ENCODE measurements at regions not wholly inside any gene's neighbourhood (a gene's known extent, or its start where the extent isn't known, plus 50 kb on each side); places are given as distances from the start of the nearest gene placed in this dataset.

- no peak overlapping the region for H3K27ac ChIP-seq (ENCODE audit: low read depth, low read length)
- H2BK12ac ChIP-seq (ENCODE audit: low read length) = no peak overlapping the region
- H2BK120ac ChIP-seq (ENCODE audit: insufficient read depth, low read length, poor library complexity) = no peak overlapping the region
- H4K12ac ChIP-seq (ENCODE audit: low read depth, low read length) = no peak overlapping the region
- no peaks in the 10 kb centered on the region for H3K4me1 ChIP-seq (ENCODE audit: control insufficient read depth in 1 of 2, insufficient read depth in 2 of 2, low read length in 2 of 2)
- H2BK5ac ChIP-seq (ENCODE audit: low read depth, low read length, poor library complexity) = no peak overlapping the region
- no peak overlapping the region for H4K91ac ChIP-seq (ENCODE audit: low read depth, low read length)
- no peak overlapping the region for H3K18ac ChIP-seq (ENCODE audit: low read length)
- H3K4me2 ChIP-seq (ENCODE audit: low read length) = no peak overlapping the region
- no peak overlapping the region for H3K4ac ChIP-seq (ENCODE audit: low read depth, low read length)
- DNase-seq = no peak
- H3K27me3 ChIP-seq (ENCODE audit: insufficient read depth, low read length) = no peaks in the 10 kb centered on the region
- H3K14ac ChIP-seq (ENCODE audit: low read length) = no peak overlapping the region
- H3K9ac ChIP-seq (ENCODE audit: low read length) = no peak overlapping the region
- H2AK5ac ChIP-seq (ENCODE audit: low read length) = no peak overlapping the region
- WGBS (ENCODE audit: extremely low coverage, insufficient coverage, insufficient read length) = no CpG with 5 or more reads among the region's 1 CpG
- H3K79me2 ChIP-seq (ENCODE audit: control insufficient read depth, insufficient read depth, low read length, poor library complexity) = no peaks in the 10 kb centered on the region
- no peaks in the 10 kb centered on the region for H3K79me1 ChIP-seq (ENCODE audit: low read length)
- no peaks in the 10 kb centered on the region for H3K9me3 ChIP-seq (ENCODE audit: insufficient read depth, low read depth, low read length)
- no peaks in the 10 kb centered on the region for H3K36me3 ChIP-seq (ENCODE audit: control insufficient read depth in 1 of 2, insufficient read depth in 2 of 2, low read length in 2 of 2)
- H3K4me3 ChIP-seq (ENCODE audit: low read depth, low read length) = no peak overlapping the region
- no peak overlapping the region for H2AFZ ChIP-seq (ENCODE audit: insufficient read depth, low read length, poor library complexity)
- H3K23ac ChIP-seq (ENCODE audit: low read length) = no peak overlapping the region
- no peak overlapping the region for H4K8ac ChIP-seq (ENCODE audit: low read depth, low read length)
Observed at GRCh38 chr1:102472520-102472919, 475.8 kb upstream of the OLFM3 start.

GRCh38 chr1:102470767-102471166, 474.0 kb upstream of the OLFM3 start:
- Histone ChIP-seq H3K14ac (ENCODE audit: low read length) (no peak overlapping the region), H2BK12ac (ENCODE audit: low read length) (no peak overlapping the region), H2BK120ac (ENCODE audit: insufficient read depth, low read length, poor library complexity) (no peak overlapping the region), H3K4me2 (ENCODE audit: low read length) (no peak overlapping the region), H3K36me3 (ENCODE audit: control insufficient read depth in 1 of 2, insufficient read depth in 2 of 2, low read length in 2 of 2) (no peaks in the 10 kb centered on the region), H4K91ac (ENCODE audit: low read depth, low read length) (no peak overlapping the region), H2AFZ (ENCODE audit: insufficient read depth, low read length, poor library complexity) (no peak overlapping the region), H3K27ac (ENCODE audit: low read depth, low read length) (no peak overlapping the region), H3K4ac (ENCODE audit: low read depth, low read length) (no peak overlapping the region), H2AK5ac (ENCODE audit: low read length) (no peak overlapping the region), H3K18ac (ENCODE audit: low read length) (no peak overlapping the region), H3K4me3 (ENCODE audit: low read depth, low read length) (no peak overlapping the region), H3K4me1 (ENCODE audit: control insufficient read depth in 1 of 2, insufficient read depth in 2 of 2, low read length in 2 of 2) (no peaks in the 10 kb centered on the region), H3K27me3 (ENCODE audit: insufficient read depth, low read length) (no peaks in the 10 kb centered on the region), H3K9me3 (ENCODE audit: insufficient read depth, low read depth, low read length) (no peaks in the 10 kb centered on the region), H3K79me1 (ENCODE audit: low read length) (no peaks in the 10 kb centered on the region), H2BK5ac (ENCODE audit: low read depth, low read length, poor library complexity) (no peak overlapping the region), H3K9ac (ENCODE audit: low read length) (no peak overlapping the region), H3K79me2 (ENCODE audit: control insufficient read depth, insufficient read depth, low read length, poor library complexity) (no peaks in the 10 kb centered on the region), H3K23ac (ENCODE audit: low read length) (no peak overlapping the region), H4K8ac (ENCODE audit: low read depth, low read length) (no peak overlapping the region), H4K12ac (ENCODE audit: low read depth, low read length) (no peak overlapping the region)
- DNase-seq = no peak
- WGBS (ENCODE audit: extremely low coverage, insufficient coverage, insufficient read length) = no CpG with 5 or more reads among the region's 2 CpGs

- Histone ChIP-seq H3K23ac (ENCODE audit: low read length) (no peak overlapping the region), H3K9me3 (ENCODE audit: insufficient read depth, low read depth, low read length) (no peaks in the 10 kb centered on the region), H2BK12ac (ENCODE audit: low read length) (no peak overlapping the region)
Observed at GRCh38 chr1:102466487-102466886, 469.8 kb upstream of the OLFM3 start.

GRCh38 chr1:102463328-102463727, 466.6 kb upstream of the OLFM3 start:
- Histone ChIP-seq H3K9ac (ENCODE audit: low read length) (no peak overlapping the region), H4K12ac (ENCODE audit: low read depth, low read length) (no peak overlapping the region), H3K4me1 (ENCODE audit: control insufficient read depth in 1 of 2, insufficient read depth in 2 of 2, low read length in 2 of 2) (no peaks in the 10 kb centered on the region), H3K4me2 (ENCODE audit: low read length) (no peak overlapping the region), H3K23ac (ENCODE audit: low read length) (no peak overlapping the region), H2BK5ac (ENCODE audit: low read depth, low read length, poor library complexity) (no peak overlapping the region), H4K91ac (ENCODE audit: low read depth, low read length) (no peak overlapping the region), H3K27ac (ENCODE audit: low read depth, low read length) (no peak overlapping the region), H3K79me2 (ENCODE audit: control insufficient read depth, insufficient read depth, low read length, poor library complexity) (no peaks in the 10 kb centered on the region), H2AFZ (ENCODE audit: insufficient read depth, low read length, poor library complexity) (no peak overlapping the region), H3K79me1 (ENCODE audit: low read length) (no peaks in the 10 kb centered on the region), H3K4me3 (ENCODE audit: low read depth, low read length) (no peak overlapping the region), H3K36me3 (ENCODE audit: control insufficient read depth in 1 of 2, insufficient read depth in 2 of 2, low read length in 2 of 2) (no peaks in the 10 kb centered on the region), H2AK5ac (ENCODE audit: low read length) (no peak overlapping the region), H3K4ac (ENCODE audit: low read depth, low read length) (no peak overlapping the region), H3K14ac (ENCODE audit: low read length) (no peak overlapping the region), H4K8ac (ENCODE audit: low read depth, low read length) (no peak overlapping the region), H2BK120ac (ENCODE audit: insufficient read depth, low read length, poor library complexity) (no peak overlapping the region), H3K18ac (ENCODE audit: low read length) (no peak overlapping the region), H3K27me3 (ENCODE audit: insufficient read depth, low read length) (no peaks in the 10 kb centered on the region), H3K9me3 (ENCODE audit: insufficient read depth, low read depth, low read length) (no peaks in the 10 kb centered on the region), H2BK12ac (ENCODE audit: low read length) (no peak overlapping the region)
- DNase-seq = no peak
- WGBS (ENCODE audit: extremely low coverage, insufficient coverage, insufficient read length) = no CpG with 5 or more reads among the region's 2 CpGs

More at GRCh38 chr1:102466487-102466886, 469.8 kb upstream of the OLFM3 start:
- Histone ChIP-seq H4K12ac (ENCODE audit: low read depth, low read length) (no peak overlapping the region), H3K36me3 (ENCODE audit: control insufficient read depth in 1 of 2, insufficient read depth in 2 of 2, low read length in 2 of 2) (no peaks in the 10 kb centered on the region), H3K79me2 (ENCODE audit: control insufficient read depth, insufficient read depth, low read length, poor library complexity) (no peaks in the 10 kb centered on the region), H3K4me3 (ENCODE audit: low read depth, low read length) (no peak overlapping the region), H4K8ac (ENCODE audit: low read depth, low read length) (no peak overlapping the region), H3K27me3 (ENCODE audit: insufficient read depth, low read length) (no peaks in the 10 kb centered on the region), H3K4ac (ENCODE audit: low read depth, low read length) (no peak overlapping the region), H4K91ac (ENCODE audit: low read depth, low read length) (no peak overlapping the region), H2BK5ac (ENCODE audit: low read depth, low read length, poor library complexity) (no peak overlapping the region), H3K9ac (ENCODE audit: low read length) (no peak overlapping the region), H3K4me1 (ENCODE audit: control insufficient read depth in 1 of 2, insufficient read depth in 2 of 2, low read length in 2 of 2) (no peaks in the 10 kb centered on the region), H3K14ac (ENCODE audit: low read length) (no peak overlapping the region), H3K27ac (ENCODE audit: low read depth, low read length) (no peak overlapping the region), H3K4me2 (ENCODE audit: low read length) (no peak overlapping the region), H2AK5ac (ENCODE audit: low read length) (no peak overlapping the region), H3K79me1 (ENCODE audit: low read length) (no peaks in the 10 kb centered on the region), H3K18ac (ENCODE audit: low read length) (no peak overlapping the region), H2AFZ (ENCODE audit: insufficient read depth, low read length, poor library complexity) (no peak overlapping the region), H2BK120ac (ENCODE audit: insufficient read depth, low read length, poor library complexity) (no peak overlapping the region)
- no CpG with 5 or more reads among the region's 1 CpG for WGBS (ENCODE audit: extremely low coverage, insufficient coverage, insufficient read length)
- DNase-seq = no peak
